ENCODE measurements at regions not wholly inside any gene's neighbourhood (a gene's known extent, or its start where the extent isn't known, plus 50 kb on each side); places are given as distances from the start of the nearest gene placed in this dataset.

GRCh38 chr10:31129880-31130405 is 98.3 kb upstream of the ZNF438 start:
- TF ChIP-seq CTCF (IDR thresholded peaks at IDR 0.05; ENCODE audit: extremely low read depth in 1 of 2, insufficient read depth in 1 of 2, low read depth in 1 of 2, low read length in 2 of 2) (no peak), EZH2 (IDR thresholded peaks at IDR 0.05; ENCODE audit: borderline replicate concordance, low read depth, low read length, severe bottlenecking) (no peak)
